ENCODE measurements at regions not wholly inside any gene's neighbourhood (a gene's known extent, or its start where the extent isn't known, plus 50 kb on each side); places are given as distances from the start of the nearest gene placed in this dataset.

- Histone ChIP-seq H3K9me3 (ENCODE audit: control insufficient read depth, insufficient read depth, low read length) (peaks cover 3% of the 10 kb centered on the region), H3K27ac (ENCODE audit: low read depth, low read length) (no peak overlapping the region)
- no peak for DNase-seq (ENCODE audit: low read depth in 4 of 6, low spot score in 6 of 6)
Observed at GRCh38 chr2:147368306-147368705, 476.5 kb upstream of the ACVR2A start.

GRCh38 chr2:147366279-147366678 lies 478.6 kb upstream of the ACVR2A start:
- no peak for DNase-seq (ENCODE audit: low read depth in 4 of 6, low spot score in 6 of 6)
- Histone ChIP-seq H3K4me3 (ENCODE audit: low read depth, low read length) (no peak overlapping the region), H3K36me3 (ENCODE audit: control insufficient read depth, insufficient read depth, low read length) (no peaks in the 10 kb centered on the region), H3K4me1 (ENCODE audit: control insufficient read depth, insufficient read depth, low read length) (no peaks in the 10 kb centered on the region), H3K27me3 (ENCODE audit: control insufficient read depth, insufficient read depth, low read length) (no peaks in the 10 kb centered on the region), H3K27ac (ENCODE audit: low read depth, low read length) (no peak overlapping the region), H3K9me3 (ENCODE audit: control insufficient read depth, insufficient read depth, low read length) (peaks cover 3% of the 10 kb centered on the region)
- WGBS (ENCODE audit: insufficient coverage): 90% methylated on average over 2 of the region's 6 CpGs

More at GRCh38 chr2:147368306-147368705, 476.5 kb upstream of the ACVR2A start:
- no peaks in the 10 kb centered on the region for H3K27me3 ChIP-seq (ENCODE audit: control insufficient read depth, insufficient read depth, low read length)
- no peak overlapping the region for H3K4me3 ChIP-seq (ENCODE audit: low read depth, low read length)
- no peaks in the 10 kb centered on the region for H3K36me3 ChIP-seq (ENCODE audit: control insufficient read depth, insufficient read depth, low read length)
- H3K4me1 ChIP-seq (ENCODE audit: control insufficient read depth, insufficient read depth, low read length): no peaks in the 10 kb centered on the region

GRCh38 chr2:147365622-147366021 lies 479.2 kb upstream of the ACVR2A start:
- H3K27ac ChIP-seq (ENCODE audit: low read depth, low read length): no peak overlapping the region
- H3K27me3 ChIP-seq (ENCODE audit: control insufficient read depth, insufficient read depth, low read length): no peaks in the 10 kb centered on the region
- no peaks in the 10 kb centered on the region for H3K36me3 ChIP-seq (ENCODE audit: control insufficient read depth, insufficient read depth, low read length)
- H3K4me3 ChIP-seq (ENCODE audit: low read depth, low read length): no peak overlapping the region
- DNase-seq (ENCODE audit: low read depth in 4 of 6, low spot score in 6 of 6): peak in 2 of 6 donors; percentile 34 to 63
- H3K4me1 ChIP-seq (ENCODE audit: control insufficient read depth, insufficient read depth, low read length): no peaks in the 10 kb centered on the region
- peaks cover 3% of the 10 kb centered on the region for H3K9me3 ChIP-seq (ENCODE audit: control insufficient read depth, insufficient read depth, low read length)
- 40% methylated on average over 1 of the region's 4 CpGs for WGBS (ENCODE audit: insufficient coverage)

GRCh38 chr2:147364597-147364996 lies 480.2 kb upstream of the ACVR2A start:
- Histone ChIP-seq H3K4me1 (ENCODE audit: control insufficient read depth, insufficient read depth, low read length) (no peaks in the 10 kb centered on the region), H3K27ac (ENCODE audit: low read depth, low read length) (no peak overlapping the region), H3K9me3 (ENCODE audit: control insufficient read depth, insufficient read depth, low read length) (no peaks in the 10 kb centered on the region), H3K4me3 (ENCODE audit: low read depth, low read length) (no peak overlapping the region), H3K27me3 (ENCODE audit: control insufficient read depth, insufficient read depth, low read length) (no peaks in the 10 kb centered on the region), H3K36me3 (ENCODE audit: control insufficient read depth, insufficient read depth, low read length) (no peaks in the 10 kb centered on the region)
- WGBS (ENCODE audit: insufficient coverage): 67% methylated on average over 2 of the region's 3 CpGs
- no peak for DNase-seq (ENCODE audit: low read depth in 4 of 6, low spot score in 6 of 6)

- H3K27me3 ChIP-seq (ENCODE audit: control insufficient read depth, insufficient read depth, low read length): no peaks in the 10 kb centered on the region
- H3K4me1 ChIP-seq (ENCODE audit: control insufficient read depth, insufficient read depth, low read length): no peaks in the 10 kb centered on the region
- no peak overlapping the region for H3K27ac ChIP-seq (ENCODE audit: low read depth, low read length)
- DNase-seq (ENCODE audit: low read depth in 4 of 6, low spot score in 6 of 6): no peak
- H3K4me3 ChIP-seq (ENCODE audit: low read depth, low read length): no peak overlapping the region
- H3K9me3 ChIP-seq (ENCODE audit: control insufficient read depth, insufficient read depth, low read length): no peaks in the 10 kb centered on the region
- WGBS (ENCODE audit: insufficient coverage): no CpG with 5 or more reads among the region's 4 CpGs
- H3K36me3 ChIP-seq (ENCODE audit: control insufficient read depth, insufficient read depth, low read length): no peaks in the 10 kb centered on the region
Observed at GRCh38 chr2:147363181-147363580, 481.6 kb upstream of the ACVR2A start.

GRCh38 chr2:147358375-147358774 lies 486.5 kb upstream of the ACVR2A start:
- no peaks in the 10 kb centered on the region for H3K4me1 ChIP-seq (ENCODE audit: control insufficient read depth, insufficient read depth, low read length)
- DNase-seq (ENCODE audit: low read depth in 4 of 6, low spot score in 6 of 6): no peak
- WGBS (ENCODE audit: insufficient coverage): 63% methylated on average over 1 of the region's 1 CpG
- H3K27ac ChIP-seq (ENCODE audit: low read depth, low read length): no peak overlapping the region
- H3K4me3 ChIP-seq (ENCODE audit: low read depth, low read length): no peak overlapping the region
- H3K9me3 ChIP-seq (ENCODE audit: control insufficient read depth, insufficient read depth, low read length): no peaks in the 10 kb centered on the region
- no peaks in the 10 kb centered on the region for H3K27me3 ChIP-seq (ENCODE audit: control insufficient read depth, insufficient read depth, low read length)
- H3K36me3 ChIP-seq (ENCODE audit: control insufficient read depth, insufficient read depth, low read length): no peaks in the 10 kb centered on the region

GRCh38 chr2:147356157-147356556 lies 488.7 kb upstream of the ACVR2A start:
- Histone ChIP-seq H3K27ac (ENCODE audit: low read depth, low read length) (no peak overlapping the region), H3K9me3 (ENCODE audit: control insufficient read depth, insufficient read depth, low read length) (no peaks in the 10 kb centered on the region), H3K36me3 (ENCODE audit: control insufficient read depth, insufficient read depth, low read length) (no peaks in the 10 kb centered on the region), H3K27me3 (ENCODE audit: control insufficient read depth, insufficient read depth, low read length) (no peaks in the 10 kb centered on the region), H3K4me3 (ENCODE audit: low read depth, low read length) (no peak overlapping the region), H3K4me1 (ENCODE audit: control insufficient read depth, insufficient read depth, low read length) (peaks cover 4% of the 10 kb centered on the region)
- 66% methylated on average over 4 of the region's 4 CpGs for WGBS (ENCODE audit: insufficient coverage)
- DNase-seq (ENCODE audit: low read depth in 4 of 6, low spot score in 6 of 6): peak in 1 of 6 donors; percentile 35

- Histone ChIP-seq H3K27ac (ENCODE audit: low read depth, low read length) (no peak overlapping the region), H3K36me3 (ENCODE audit: control insufficient read depth, insufficient read depth, low read length) (no peaks in the 10 kb centered on the region), H3K9me3 (ENCODE audit: control insufficient read depth, insufficient read depth, low read length) (no peaks in the 10 kb centered on the region), H3K4me1 (ENCODE audit: control insufficient read depth, insufficient read depth, low read length) (peaks cover 4% of the 10 kb centered on the region), H3K4me3 (ENCODE audit: low read depth, low read length) (no peak overlapping the region), H3K27me3 (ENCODE audit: control insufficient read depth, insufficient read depth, low read length) (no peaks in the 10 kb centered on the region)
- 81% methylated on average over 3 of the region's 4 CpGs for WGBS (ENCODE audit: insufficient coverage)
- no peak for DNase-seq (ENCODE audit: low read depth in 4 of 6, low spot score in 6 of 6)
Observed at GRCh38 chr2:147355706-147356105, 489.1 kb upstream of the ACVR2A start.

- H3K9me3 ChIP-seq (ENCODE audit: control insufficient read depth, insufficient read depth, low read length): no peaks in the 10 kb centered on the region
- no peaks in the 10 kb centered on the region for H3K36me3 ChIP-seq (ENCODE audit: control insufficient read depth, insufficient read depth, low read length)
- no peaks in the 10 kb centered on the region for H3K27me3 ChIP-seq (ENCODE audit: control insufficient read depth, insufficient read depth, low read length)
- no peak for DNase-seq (ENCODE audit: low read depth in 4 of 6, low spot score in 6 of 6)
- H3K4me3 ChIP-seq (ENCODE audit: low read depth, low read length): no peak overlapping the region
- no peak overlapping the region for H3K27ac ChIP-seq (ENCODE audit: low read depth, low read length)
- H3K4me1 ChIP-seq (ENCODE audit: control insufficient read depth, insufficient read depth, low read length): peaks cover 4% of the 10 kb centered on the region
Observed at GRCh38 chr2:147353072-147353381, 491.8 kb upstream of the ACVR2A start.

GRCh38 chr2:147352264-147353071 lies 492.4 kb upstream of the ACVR2A start:
- 31% methylated on average over 3 of the region's 8 CpGs for whole genome bisulfite sequencing (ENCODE audit: insufficient coverage)
- Histone ChIP-seq H3K9me3 (ENCODE audit: control insufficient read depth, insufficient read depth, low read length) (no peaks in the 10 kb centered on the region), H3K4me3 (ENCODE audit: low read depth, low read length) (no peak overlapping the region), H3K27me3 (ENCODE audit: control insufficient read depth, insufficient read depth, low read length) (no peaks in the 10 kb centered on the region), H3K27ac (ENCODE audit: low read depth, low read length) (no peak overlapping the region), H3K36me3 (ENCODE audit: control insufficient read depth, insufficient read depth, low read length) (no peaks in the 10 kb centered on the region), H3K4me1 (ENCODE audit: control insufficient read depth, insufficient read depth, low read length) (peaks cover 4% of the 10 kb centered on the region)
- DNase-seq (ENCODE audit: low read depth in 4 of 6, low spot score in 6 of 6): peak in 3 of 6 donors; percentile 6 to 78 (median 55)
